ENCODE measurements at regions not wholly inside any gene's neighbourhood (a gene's known extent, or its start where the extent isn't known, plus 50 kb on each side); places are given as distances from the start of the nearest gene placed in this dataset. TPM values are rescaled to one million over a fixed set of nuclear protein-coding genes. Genes with fewer than 3 reads are reported as not detected.

Small RNAs in the stretch of these regions (small RNA-seq; reads per million reads assigned to genes)
- gene RNA5SP311 (ENCODE audit: insufficient read length, low read depth) = not detected
